A673 (cell line): ENCODE measurements at regions not wholly inside any gene's neighbourhood (a gene's known extent, or its start where the extent isn't known, plus 50 kb on each side); places are given as distances from the start of the nearest gene placed in this dataset.

ENCODE experiments used
- CTCF ChIP-seq: fragments of 300-800, 200-600 bp; sonication (generic); conservative IDR thresholded peaks from 2 replicates; pipeline ENCODE4 v1.5.1; 2017; ENCODE audit warnings: low read depth, mild to moderate bottlenecking, antibody characterized with exemption, low read length, moderate library complexity, mixed read lengths
- EZH2 ChIP-seq: fragments of 200-600 bp; sonication (generic); IDR thresholded peaks from 2 replicates; pipeline ENCODE4 v1.6.1; 2017; ENCODE audit warnings: borderline replicate concordance, low read depth, mild to moderate bottlenecking, mixed read lengths, antibody characterized with exemption, low read length; ENCODE audit not compliant: poor library complexity, severe bottlenecking

- TF ChIP-seq CTCF (no peak), EZH2 (no peak)
Observed at GRCh38 chr1:164977561-164977960, 379.0 kb downstream of the LMX1A start.
